ENCODE measurements at regions not wholly inside any gene's neighbourhood (a gene's known extent, or its start where the extent isn't known, plus 50 kb on each side); places are given as distances from the start of the nearest gene placed in this dataset.

DNA sequence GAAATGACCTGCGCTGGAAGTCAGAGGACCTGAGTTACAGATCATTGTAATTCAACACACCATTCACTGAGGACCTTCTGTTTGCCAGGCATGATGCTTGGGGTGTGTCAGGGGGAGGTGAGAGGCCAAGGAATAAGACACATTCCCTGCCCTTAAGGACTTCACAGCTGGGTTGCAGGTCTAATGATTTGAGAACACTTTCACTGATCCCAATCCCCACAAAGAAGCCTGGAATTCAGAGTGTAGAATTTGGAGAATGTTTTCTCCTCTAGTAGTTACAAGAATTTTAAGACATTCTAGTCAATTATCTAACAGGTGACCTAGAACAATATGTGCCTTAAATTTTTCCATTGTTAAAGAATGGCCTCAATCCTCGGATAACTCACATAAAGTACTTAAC lies 322.4 kb downstream of the TNS1 start:
- TF ChIP-seq CTCF (conservative IDR thresholded peaks at IDR 0.05; ENCODE audit: low read depth, low read length) (no peak), EZH2 (IDR thresholded peaks at IDR 0.05; ENCODE audit: borderline replicate concordance, low read depth, low read length, poor library complexity, severe bottlenecking) (no peak)
